ENCODE measurements at regions not wholly inside any gene's neighbourhood (a gene's known extent, or its start where the extent isn't known, plus 50 kb on each side); places are given as distances from the start of the nearest gene placed in this dataset.

DNA sequence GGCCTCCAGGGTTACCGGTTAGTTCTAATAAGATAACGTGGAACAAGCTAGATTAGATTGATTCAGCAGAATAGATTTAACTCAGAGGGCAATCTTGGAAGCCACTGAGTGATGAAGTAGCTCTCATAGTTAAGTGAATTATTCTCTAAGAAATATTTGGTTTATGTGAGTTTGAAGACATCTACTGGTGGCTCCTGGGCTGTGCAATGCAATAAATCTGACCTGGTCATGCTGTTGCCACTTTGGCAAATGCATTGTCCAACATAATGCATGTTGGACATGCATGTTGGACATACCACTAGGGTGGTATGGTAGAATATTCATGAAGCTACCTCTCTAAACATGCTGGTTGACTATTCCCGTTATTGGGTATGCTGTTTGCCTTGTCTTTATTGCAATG, 493.7 kb upstream of the VRK2 start:
- Histone ChIP-seq H3K36me3 (ENCODE audit: insufficient read depth, low read length) (no peaks in the 10 kb centered on the region), H3K9ac (ENCODE audit: low read length) (no peak overlapping the region), H3K4me1 (ENCODE audit: low read length) (no peaks in the 10 kb centered on the region), H3K4me3 (ENCODE audit: low read length) (no peak overlapping the region), H3K27me3 (ENCODE audit: low read length) (no peaks in the 10 kb centered on the region), H3K27ac (ENCODE audit: low read length) (no peak overlapping the region), H3K9me3 (ENCODE audit: low read length) (peaks cover 4% of the 10 kb centered on the region; the same call in 1 of the 2 replicates), H4K20me1 (ENCODE audit: insufficient read depth, low read depth, low read length) (no peaks in the 10 kb centered on the region), H3K9me2 (replicated peaks; ENCODE audit: insufficient read depth, low read length) (no peaks in the 10 kb centered on the region), H3K79me2 (ENCODE audit: low read length) (no peaks in the 10 kb centered on the region), H2AFZ (ENCODE audit: low read length) (no peak overlapping the region), H3K4me2 (ENCODE audit: low read depth, low read length, poor library complexity, severe bottlenecking) (no peak overlapping the region)
- DNase-seq, result no peak

- H3K9ac ChIP-seq (ENCODE audit: low read length), result no peak overlapping the region
- H3K27me3 ChIP-seq (ENCODE audit: low read length), result no peaks in the 10 kb centered on the region
- H3K27ac ChIP-seq (ENCODE audit: low read length), result no peak overlapping the region
Measured at GRCh38 chr2:57554348-57554747, 492.3 kb upstream of the VRK2 start.

GRCh38 chr2:57558312-57558711, 488.3 kb upstream of the VRK2 start:
- no peak overlapping the region for H3K4me3 ChIP-seq (ENCODE audit: low read length)
- peaks cover 4% of the 10 kb centered on the region; the same call in 1 of the 2 replicates for H3K9me3 ChIP-seq (ENCODE audit: low read length)
- no peak overlapping the region for H3K9ac ChIP-seq (ENCODE audit: low read length)

More at GRCh38 chr2:57554348-57554747, 492.3 kb upstream of the VRK2 start:
- H3K9me2 ChIP-seq (replicated peaks; ENCODE audit: insufficient read depth, low read length), result no peaks in the 10 kb centered on the region
- DNase-seq, result no peak
- no peaks in the 10 kb centered on the region for H4K20me1 ChIP-seq (ENCODE audit: insufficient read depth, low read depth, low read length)
- H3K79me2 ChIP-seq (ENCODE audit: low read length), result no peaks in the 10 kb centered on the region
- no peaks in the 10 kb centered on the region for H3K4me1 ChIP-seq (ENCODE audit: low read length)
- H3K4me3 ChIP-seq (ENCODE audit: low read length), result no peak overlapping the region
- H3K4me2 ChIP-seq (ENCODE audit: low read depth, low read length, poor library complexity, severe bottlenecking), result no peak overlapping the region
- no peak overlapping the region for H2AFZ ChIP-seq (ENCODE audit: low read length)
- no peaks in the 10 kb centered on the region for H3K36me3 ChIP-seq (ENCODE audit: insufficient read depth, low read length)
- peaks cover 4% of the 10 kb centered on the region; the same call in 1 of the 2 replicates for H3K9me3 ChIP-seq (ENCODE audit: low read length)

DNA sequence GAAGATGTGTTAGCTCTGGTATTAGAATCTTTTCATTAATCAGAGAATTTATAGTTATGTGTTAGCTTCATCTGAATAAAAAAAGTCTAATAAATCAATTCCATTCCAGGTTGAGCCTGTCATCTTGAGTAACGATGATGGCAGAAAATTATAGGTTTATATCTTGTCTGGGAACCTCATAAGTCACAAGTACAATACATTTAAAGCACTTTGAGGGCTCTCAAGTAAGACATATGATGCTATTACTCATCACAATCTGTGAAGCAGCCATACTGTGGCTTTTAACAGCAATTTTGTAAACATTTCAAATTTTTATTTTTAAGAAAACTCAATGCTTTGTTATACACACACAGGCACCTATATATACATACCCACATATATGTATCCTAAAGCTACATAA, 484.1 kb upstream of the VRK2 start:
- H3K79me2 ChIP-seq (ENCODE audit: low read length), result no peaks in the 10 kb centered on the region
- H4K20me1 ChIP-seq (ENCODE audit: insufficient read depth, low read depth, low read length), result no peaks in the 10 kb centered on the region
- H3K9ac ChIP-seq (ENCODE audit: low read length), result no peak overlapping the region
- H3K4me3 ChIP-seq (ENCODE audit: low read length), result no peak overlapping the region
- H3K4me2 ChIP-seq (ENCODE audit: low read depth, low read length, poor library complexity, severe bottlenecking), result no peak overlapping the region
- H3K27me3 ChIP-seq (ENCODE audit: low read length), result no peaks in the 10 kb centered on the region
- no peak overlapping the region for H3K27ac ChIP-seq (ENCODE audit: low read length)
- H2AFZ ChIP-seq (ENCODE audit: low read length), result no peak overlapping the region
- H3K4me1 ChIP-seq (ENCODE audit: low read length), result no peaks in the 10 kb centered on the region
- no peaks in the 10 kb centered on the region for H3K9me2 ChIP-seq (replicated peaks; ENCODE audit: insufficient read depth, low read length)
- no peak for DNase-seq
- H3K36me3 ChIP-seq (ENCODE audit: insufficient read depth, low read length), result no peaks in the 10 kb centered on the region
- H3K9me3 ChIP-seq (ENCODE audit: low read length), result peaks cover 2% of the 10 kb centered on the region; the same call in 1 of the 2 replicates

More at GRCh38 chr2:57558312-57558711, 488.3 kb upstream of the VRK2 start:
- H3K4me1 ChIP-seq (ENCODE audit: low read length), result no peaks in the 10 kb centered on the region
- no peaks in the 10 kb centered on the region for H3K9me2 ChIP-seq (replicated peaks; ENCODE audit: insufficient read depth, low read length)
- no peak overlapping the region for H3K4me2 ChIP-seq (ENCODE audit: low read depth, low read length, poor library complexity, severe bottlenecking)
- H3K27ac ChIP-seq (ENCODE audit: low read length), result no peak overlapping the region
- no peaks in the 10 kb centered on the region for H3K27me3 ChIP-seq (ENCODE audit: low read length)
- H4K20me1 ChIP-seq (ENCODE audit: insufficient read depth, low read depth, low read length), result no peaks in the 10 kb centered on the region
- no peaks in the 10 kb centered on the region for H3K79me2 ChIP-seq (ENCODE audit: low read length)
- no peak overlapping the region for H2AFZ ChIP-seq (ENCODE audit: low read length)
- H3K36me3 ChIP-seq (ENCODE audit: insufficient read depth, low read length), result no peaks in the 10 kb centered on the region
- DNase-seq, result no peak

DNA sequence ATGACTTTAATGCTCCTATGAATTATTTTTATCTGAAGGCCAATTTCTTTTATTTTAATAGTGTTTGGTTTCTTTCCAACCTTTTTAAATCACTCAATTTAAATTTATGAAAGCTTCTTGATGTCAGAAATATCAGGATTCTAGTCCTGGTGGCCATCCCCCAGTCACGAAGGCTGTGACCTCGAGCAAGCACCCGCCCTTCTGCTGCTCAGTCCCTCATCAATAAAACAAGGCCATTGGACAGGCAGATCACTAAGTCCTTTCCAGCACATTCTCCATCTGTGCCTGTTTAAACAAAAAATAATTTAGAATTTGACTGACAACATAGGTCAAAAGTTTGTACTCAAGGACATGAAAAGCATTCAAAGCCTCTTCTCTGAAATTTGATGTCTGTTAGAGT, 483.6 kb upstream of the VRK2 start:
- no peak overlapping the region for H2AFZ ChIP-seq (ENCODE audit: low read length)
- no peaks in the 10 kb centered on the region for H3K4me1 ChIP-seq (ENCODE audit: low read length)
- DNase-seq, result no peak
- H4K20me1 ChIP-seq (ENCODE audit: insufficient read depth, low read depth, low read length), result no peaks in the 10 kb centered on the region
- no peak overlapping the region for H3K27ac ChIP-seq (ENCODE audit: low read length)
- no peaks in the 10 kb centered on the region for H3K27me3 ChIP-seq (ENCODE audit: low read length)
- no peaks in the 10 kb centered on the region for H3K9me2 ChIP-seq (replicated peaks; ENCODE audit: insufficient read depth, low read length)
- no peak overlapping the region for H3K4me2 ChIP-seq (ENCODE audit: low read depth, low read length, poor library complexity, severe bottlenecking)
- H3K9ac ChIP-seq (ENCODE audit: low read length), result no peak overlapping the region
- H3K9me3 ChIP-seq (ENCODE audit: low read length), result no peaks in the 10 kb centered on the region
- H3K79me2 ChIP-seq (ENCODE audit: low read length), result no peaks in the 10 kb centered on the region
- no peaks in the 10 kb centered on the region for H3K36me3 ChIP-seq (ENCODE audit: insufficient read depth, low read length)
- no peak overlapping the region for H3K4me3 ChIP-seq (ENCODE audit: low read length)

DNA sequence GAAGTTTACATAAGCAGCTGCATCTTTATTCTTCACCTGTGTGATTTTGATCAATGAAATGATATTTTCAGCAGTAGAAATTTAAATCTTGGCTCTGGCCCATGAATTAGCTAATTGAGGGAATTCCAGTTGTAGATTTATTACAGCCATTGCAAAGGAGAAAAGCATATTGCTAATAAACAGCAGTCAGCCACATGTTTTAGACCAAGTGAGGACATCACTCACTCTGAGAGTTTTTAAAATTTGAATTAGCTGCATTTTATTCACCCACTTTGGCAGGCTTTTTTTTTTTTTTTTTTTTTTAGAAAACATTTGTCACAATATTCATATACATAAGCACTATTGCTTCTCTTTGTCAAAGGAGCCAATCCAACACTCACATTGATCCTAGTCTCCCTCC, 479.4 kb upstream of the VRK2 start:
- Histone ChIP-seq H3K9me2 (replicated peaks; ENCODE audit: insufficient read depth, low read length) (no peaks in the 10 kb centered on the region), H3K4me2 (ENCODE audit: low read depth, low read length, poor library complexity, severe bottlenecking) (no peak overlapping the region), H3K36me3 (ENCODE audit: insufficient read depth, low read length) (no peaks in the 10 kb centered on the region), H3K79me2 (ENCODE audit: low read length) (no peaks in the 10 kb centered on the region), H3K9ac (ENCODE audit: low read length) (no peak overlapping the region), H3K4me1 (ENCODE audit: low read length) (no peaks in the 10 kb centered on the region), H3K4me3 (ENCODE audit: low read length) (no peak overlapping the region), H4K20me1 (ENCODE audit: insufficient read depth, low read depth, low read length) (no peaks in the 10 kb centered on the region), H3K9me3 (ENCODE audit: low read length) (no peaks in the 10 kb centered on the region), H3K27me3 (ENCODE audit: low read length) (no peaks in the 10 kb centered on the region), H3K27ac (ENCODE audit: low read length) (no peak overlapping the region), H2AFZ (ENCODE audit: low read length) (no peak overlapping the region)
- no peak for DNase-seq

GRCh38 chr2:57569396-57569795, 477.2 kb upstream of the VRK2 start:
- no peak for DNase-seq
- Histone ChIP-seq H3K9me3 (ENCODE audit: low read length) (no peaks in the 10 kb centered on the region), H3K27me3 (ENCODE audit: low read length) (no peaks in the 10 kb centered on the region), H3K4me2 (ENCODE audit: low read depth, low read length, poor library complexity, severe bottlenecking) (no peak overlapping the region), H3K79me2 (ENCODE audit: low read length) (no peaks in the 10 kb centered on the region), H3K4me1 (ENCODE audit: low read length) (no peaks in the 10 kb centered on the region), H2AFZ (ENCODE audit: low read length) (no peak overlapping the region), H4K20me1 (ENCODE audit: insufficient read depth, low read depth, low read length) (no peaks in the 10 kb centered on the region), H3K9me2 (replicated peaks; ENCODE audit: insufficient read depth, low read length) (no peaks in the 10 kb centered on the region), H3K27ac (ENCODE audit: low read length) (no peak overlapping the region), H3K9ac (ENCODE audit: low read length) (no peak overlapping the region), H3K36me3 (ENCODE audit: insufficient read depth, low read length) (no peaks in the 10 kb centered on the region), H3K4me3 (ENCODE audit: low read length) (no peak overlapping the region)

- Histone ChIP-seq H3K27ac (ENCODE audit: low read length) (no peak overlapping the region), H3K9ac (ENCODE audit: low read length) (no peak overlapping the region), H3K4me1 (ENCODE audit: low read length) (no peaks in the 10 kb centered on the region), H3K9me3 (ENCODE audit: low read length) (no peaks in the 10 kb centered on the region), H3K36me3 (ENCODE audit: insufficient read depth, low read length) (no peaks in the 10 kb centered on the region), H3K79me2 (ENCODE audit: low read length) (no peaks in the 10 kb centered on the region), H3K27me3 (ENCODE audit: low read length) (no peaks in the 10 kb centered on the region), H3K4me3 (ENCODE audit: low read length) (no peak overlapping the region), H4K20me1 (ENCODE audit: insufficient read depth, low read depth, low read length) (no peaks in the 10 kb centered on the region), H3K4me2 (ENCODE audit: low read depth, low read length, poor library complexity, severe bottlenecking) (no peak overlapping the region), H3K9me2 (replicated peaks; ENCODE audit: insufficient read depth, low read length) (no peaks in the 10 kb centered on the region), H2AFZ (ENCODE audit: low read length) (no peak overlapping the region)
- DNase-seq, result no peak
Measured at GRCh38 chr2:57570961-57571360, 475.6 kb upstream of the VRK2 start.

All from Karpas-422 (cell line).